H1 (cell line): ENCODE measurements at regions not wholly inside any gene's neighbourhood (a gene's known extent, or its start where the extent isn't known, plus 50 kb on each side); places are given as distances from the start of the nearest gene placed in this dataset.

Source experiments
- CTCF ChIA-PET: fragments of 300-600 bp; sonication (Branson Sonifier 250); formaldehyde crosslinking; loops from one replicate; lab custom pipeline; 2021; ENCODE audit not compliant: partially characterized antibody; lab: Charles Lee
- POLR2A ChIA-PET: fragments of 300-600 bp; sonication (Branson Sonifier 250); formaldehyde crosslinking; loops from one replicate; lab custom pipeline; 2021; ENCODE audit warnings: inconsistent platforms; ENCODE audit not compliant: partially characterized antibody; lab: Charles Lee
- DNase-seq, 2 experiments: peaks; one replicate each; pipeline versions ENCODE4 v3.0.0 to v3.0.0-alpha.2; 2010 to 2022; ENCODE audit warnings: low spot score in 2 of 2, low read depth in 1 of 2, mixed read lengths in 1 of 2
- FAIRE-seq: peaks from 2 replicates; lab custom pipeline; 2011; peaks lifted over from hg19 to GRCh38; lab: Jason Lieb, UNC
- H2AFZ ChIP-seq: 2 replicates; pipeline ENCODE4 v1.8.1; 2012; ENCODE audit warnings: low read length, inconsistent platforms
- H2AK5ac ChIP-seq: 2 replicates; pipeline ENCODE4 v1.6.1; 2013; ENCODE audit warnings: low read depth, low read length
- H2BK120ac ChIP-seq: replicated peaks from 2 replicates; pipeline ENCODE3; 2013; ENCODE audit warnings: low read depth, low read length, inconsistent platforms
- H2BK12ac ChIP-seq: 2 replicates; pipeline ENCODE4 v1.6.1; 2013; ENCODE audit warnings: low read depth, low read length
- H2BK15ac ChIP-seq: 2 replicates; pipeline ENCODE4 v1.6.1; 2013; ENCODE audit warnings: low read length
- H2BK20ac ChIP-seq: 2 replicates; pipeline ENCODE4 v1.6.1; 2013; ENCODE audit warnings: low read length
- H2BK5ac ChIP-seq: 2 replicates; pipeline ENCODE4 v1.6.1; 2013; ENCODE audit warnings: low read depth, low read length
- H3K14ac ChIP-seq: 2 replicates; pipeline ENCODE4 v1.6.1; 2013; ENCODE audit warnings: inconsistent platforms; ENCODE audit not compliant: insufficient read length
- H3K18ac ChIP-seq: 2 replicates; pipeline ENCODE4 v1.6.1; 2013; ENCODE audit warnings: low read length; ENCODE audit errors: extremely low read depth
- H3K23ac ChIP-seq: 2 replicates; pipeline ENCODE4 v1.6.1; 2013; ENCODE audit warnings: inconsistent platforms; ENCODE audit not compliant: insufficient read length
- H3K23me2 ChIP-seq: 2 replicates; pipeline ENCODE4 v1.6.1; 2013; ENCODE audit warnings: low read depth, low read length
- H3K27ac ChIP-seq: 2 replicates; pipeline ENCODE4 v1.6.1; 2011; ENCODE audit warnings: low read depth, low read length, inconsistent platforms
- H3K27me3 ChIP-seq, 4 experiments: replicated peaks in 1 of 4; 1 replicate in 1 of 4; 2 replicates in 3 of 4; pipeline versions ENCODE4 v1.6.1 to v1.8.1; 2011 to 2013; ENCODE audit warnings: low read length in 3 of 4, mild to moderate bottlenecking in 3 of 4, inconsistent platforms in 2 of 4, mixed read lengths in 2 of 4, moderate library complexity in 1 of 4; ENCODE audit not compliant: control insufficient read depth in 3 of 4, insufficient read depth in 3 of 4; ENCODE audit errors: extremely low read depth in 1 of 4
- H3K36me3 ChIP-seq, 4 experiments: 2 replicates each; pipeline versions ENCODE4 v1.6.1 to v1.8.1; 2011 to 2013; ENCODE audit warnings: mild to moderate bottlenecking in 4 of 4, low read length in 3 of 4, moderate library complexity in 2 of 4, control low read depth in 1 of 4, inconsistent platforms in 1 of 4; ENCODE audit not compliant: insufficient read depth in 4 of 4, control insufficient read depth in 2 of 4
- H3K4ac ChIP-seq: replicated peaks from 2 replicates; pipeline ENCODE3; 2013; ENCODE audit warnings: low read length, low read depth, mixed read lengths, inconsistent platforms; ENCODE audit not compliant: insufficient read length
- H3K4me1 ChIP-seq, 4 experiments: replicated peaks in 1 of 4; 1 replicate in 1 of 4; 2 replicates in 3 of 4; pipeline versions ENCODE4 v1.6.1 to v1.8.1; 2011 to 2013; ENCODE audit warnings: low read length in 3 of 4, inconsistent platforms in 2 of 4, mixed read lengths in 1 of 4; ENCODE audit not compliant: insufficient read depth in 4 of 4, control insufficient read depth in 3 of 4
- H3K4me2 ChIP-seq, 2 experiments: 2 replicates each; pipeline versions ENCODE4 v1.6.1 to v1.8.1; 2011 to 2013; ENCODE audit warnings: low read depth in 2 of 2, low read length in 2 of 2, control low read depth in 1 of 2, inconsistent platforms in 1 of 2, mild to moderate bottlenecking in 1 of 2; ENCODE audit not compliant: insufficient read depth in 1 of 2
- H3K4me3 ChIP-seq, 4 experiments: fragments of 200-600, 300-600 bp in 1 of 4; sonication (generic), shearing (Covaris generic), sonication (Bioruptor Twin) in 1 of 4; 2 replicates each; pipeline versions ENCODE4 v1.5.1 to v1.8.1; 2011 to 2016; ENCODE audit warnings: low read length in 4 of 4, low read depth in 3 of 4, control low read depth in 2 of 4, inconsistent platforms in 2 of 4, mild to moderate bottlenecking in 2 of 4, mixed read lengths in 1 of 4, moderate library complexity in 1 of 4; ENCODE audit not compliant: insufficient read depth in 2 of 4; ENCODE audit errors: extremely low read depth in 1 of 4
- H3K56ac ChIP-seq: replicated peaks from 2 replicates; pipeline ENCODE3; 2013; ENCODE audit warnings: low read depth, mild to moderate bottlenecking, mixed read lengths, low read length, inconsistent platforms; ENCODE audit not compliant: insufficient read length
- H3K79me1 ChIP-seq: 2 replicates; pipeline ENCODE4 v1.6.1; 2013; ENCODE audit warnings: low read depth, low read length, control low read depth
- H3K79me2 ChIP-seq, 2 experiments: 2 replicates each; pipeline versions ENCODE4 v1.6.1 to v1.8.1; 2012 to 2013; ENCODE audit warnings: low read length in 2 of 2, mild to moderate bottlenecking in 2 of 2, inconsistent platforms in 1 of 2; ENCODE audit not compliant: insufficient read depth in 2 of 2, control insufficient read depth in 1 of 2
- H3K9ac ChIP-seq, 4 experiments: replicated peaks in 1 of 4; 1 replicate in 1 of 4; 2 replicates in 3 of 4; pipeline versions ENCODE4 v1.6.1 to v1.8.1; 2011 to 2013; ENCODE audit warnings: low read depth in 3 of 4, low read length in 3 of 4, control low read depth in 2 of 4, mild to moderate bottlenecking in 2 of 4, moderate library complexity in 2 of 4, inconsistent platforms in 1 of 4; ENCODE audit errors: extremely low read depth in 1 of 4
- H3K9me3 ChIP-seq, 2 experiments: 2 replicates each; pipeline versions ENCODE4 v1.6.1 to v1.8.1; 2012 to 2013; ENCODE audit warnings: mild to moderate bottlenecking in 2 of 2, moderate library complexity in 2 of 2, control low read depth in 1 of 2, inconsistent platforms in 1 of 2, low read depth in 1 of 2, low read length in 1 of 2, mixed read lengths in 1 of 2; ENCODE audit not compliant: insufficient read depth in 2 of 2
- H4K20me1 ChIP-seq, 2 experiments: replicated peaks in 1 of 2; 2 replicates each; pipeline versions ENCODE3 to v1.8.1; 2011 to 2013; ENCODE audit warnings: inconsistent platforms in 2 of 2, low read length in 2 of 2, mild to moderate bottlenecking in 1 of 2; ENCODE audit not compliant: insufficient read depth in 2 of 2, control insufficient read depth in 1 of 2
- H4K5ac ChIP-seq: 2 replicates; pipeline ENCODE4 v1.6.1; 2013; ENCODE audit warnings: low read length, low read depth, mixed read lengths, inconsistent platforms; ENCODE audit not compliant: insufficient read length
- H4K8ac ChIP-seq: 2 replicates; pipeline ENCODE4 v1.8.0; 2013; ENCODE audit warnings: mild to moderate bottlenecking, moderate library complexity, low read length, inconsistent platforms; ENCODE audit not compliant: insufficient read depth; ENCODE audit errors: extremely low read depth
- H4K91ac ChIP-seq: replicated peaks from 2 replicates; pipeline ENCODE3; 2013; ENCODE audit warnings: low read length, mixed read lengths, inconsistent platforms; ENCODE audit not compliant: insufficient read length
- BACH1 ChIP-seq: IDR thresholded peaks from 2 replicates; pipeline ENCODE4 v1.6.1; 2012; ENCODE audit warnings: low read length, improper control_type of control experiment
- CHD1 ChIP-seq: IDR thresholded peaks from 2 replicates; pipeline ENCODE4 v1.6.1; 2012; ENCODE audit warnings: low read depth, low read length, improper control_type of control experiment
- CTBP2 ChIP-seq: IDR thresholded peaks from 2 replicates; pipeline ENCODE4 v1.7.0; 2011; ENCODE audit warnings: borderline replicate concordance, mild to moderate bottlenecking, moderate library complexity, mixed read lengths, low read length; ENCODE audit not compliant: insufficient read depth, insufficient read length
- EZH2 ChIP-seq: fragments of 200-600 bp; sonication (generic); IDR thresholded peaks from 2 replicates; pipeline ENCODE4 v1.7.1; 2012; ENCODE audit warnings: low read depth, mild to moderate bottlenecking, moderate library complexity, low read length, inconsistent platforms; ENCODE audit not compliant: severe bottlenecking
- GABPA ChIP-seq: IDR thresholded peaks from 2 replicates; pipeline ENCODE4 v1.6.1; 2011; ENCODE audit warnings: mild to moderate bottlenecking, low read length, moderate library complexity, borderline replicate concordance; ENCODE audit not compliant: insufficient read depth
- HDAC6 ChIP-seq: IDR thresholded peaks from one replicate; pipeline ENCODE4 v1.7.1; 2012; ENCODE audit warnings: low read depth, mild to moderate bottlenecking, inconsistent platforms, low read length, moderate library complexity
- JUN ChIP-seq: IDR thresholded peaks from 2 replicates; pipeline ENCODE4 v1.6.1; 2011; ENCODE audit warnings: low read depth, mild to moderate bottlenecking, improper control_type of control experiment, low read length
- KDM1A ChIP-seq: fragments of 200-600, 300-600 bp; sonication (generic); IDR thresholded peaks from 2 replicates; pipeline ENCODE4 v1.7.1; 2016; ENCODE audit warnings: mild to moderate bottlenecking, low read length, borderline replicate concordance
- RBBP5 ChIP-seq: IDR thresholded peaks from 2 replicates; pipeline ENCODE4 v1.7.1; 2012; ENCODE audit warnings: low read depth, mild to moderate bottlenecking, inconsistent platforms, low read length, moderate library complexity, borderline replicate concordance
- SIN3A ChIP-seq, 2 experiments: IDR thresholded peaks in 1 of 2; conservative IDR thresholded peaks in 1 of 2; 2 replicates each; pipeline ENCODE4 v1.6.1; 2011 to 2012; ENCODE audit warnings: low read length in 2 of 2, improper control_type of control experiment in 1 of 2, low read depth in 1 of 2, mild to moderate bottlenecking in 1 of 2
- SP4 ChIP-seq: IDR thresholded peaks from 2 replicates; pipeline ENCODE4 v1.6.1; 2012; ENCODE audit warnings: low read length, inconsistent platforms
- SRF ChIP-seq: IDR thresholded peaks from 2 replicates; pipeline ENCODE4 v1.6.1; 2011; ENCODE audit warnings: mild to moderate bottlenecking, low read depth, low read length, moderate library complexity
- ZNF274 ChIP-seq: IDR thresholded peaks from 2 replicates; pipeline ENCODE4 v1.7.0; 2012; ENCODE audit warnings: low read length, borderline replicate concordance; ENCODE audit errors: extremely low read depth
- WGBS, 2 experiments: shearing (Covaris generic) in 1 of 2; methylation state at CpG; one replicate each; pipeline versions ENCODE4 v1.1.6 to v1.1.7; 2013 to 2015; ENCODE audit warnings: low lambda C conversion rate in 2 of 2, mixed read lengths in 2 of 2, inconsistent platforms in 1 of 2, low coverage in 1 of 2, missing lambda C conversion rate in 1 of 2; ENCODE audit not compliant: insufficient replicate concordance in 2 of 2, insufficient coverage in 1 of 2, insufficient read length in 1 of 2; ENCODE audit errors: extremely low coverage in 1 of 2, missing lambda C conversion rate in 1 of 2; 5-methylcytosine and 5-hydroxymethylcytosine counted together
- TF ChIP-seq, protein P1 (sequence below): IDR thresholded peaks from 2 replicates; pipeline ENCODE4 v1.6.1; 2011; ENCODE audit warnings: low read length, improper control_type of control experiment

DNA sequence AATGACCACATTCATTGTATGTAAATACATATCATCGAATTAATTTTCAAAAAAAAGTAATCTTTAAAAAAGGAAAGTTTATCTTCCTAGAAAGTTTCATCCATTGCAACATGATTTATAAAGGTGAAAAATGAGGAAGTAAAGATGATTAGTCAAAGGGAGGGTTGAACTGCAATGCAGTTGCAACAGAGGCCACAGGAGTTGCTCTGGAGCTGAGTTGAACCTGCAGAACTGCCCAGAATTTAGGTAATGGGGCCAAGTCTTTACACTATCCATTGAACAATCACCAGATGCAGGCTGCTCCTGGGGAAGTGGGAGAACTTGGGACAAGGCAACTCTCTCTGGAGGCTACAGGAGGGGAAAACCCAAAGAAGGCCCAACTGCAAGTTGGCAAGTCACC, 390.7 kb downstream of the METTL4 start:
- Histone ChIP-seq H3K36me3 (no peaks in the 10 kb centered on the region; a peak in 2 of 8 replicates), H4K5ac (no peak overlapping the region), H2AK5ac (no peak overlapping the region), H3K27me3 (no peaks in the 10 kb centered on the region), H2AFZ (no peak overlapping the region), H4K8ac (no peak overlapping the region), H3K56ac (no peak overlapping the region), H3K4ac (no peak overlapping the region), H3K79me1 (no peaks in the 10 kb centered on the region), H3K4me3 (no peak overlapping the region), H3K4me1 (no peaks in the 10 kb centered on the region), H3K27ac (no peak overlapping the region), H3K79me2 (no peaks in the 10 kb centered on the region), H2BK15ac (no peak overlapping the region), H2BK12ac (no peak overlapping the region), H3K9me3 (no peaks in the 10 kb centered on the region), H3K14ac (no peak overlapping the region), H2BK5ac (no peak overlapping the region), H2BK120ac (no peak overlapping the region), H3K23me2 (no peaks in the 10 kb centered on the region), H3K23ac (no peak overlapping the region), H3K9ac (no peak overlapping the region), H4K91ac (no peak overlapping the region), H4K20me1 (no peaks in the 10 kb centered on the region), H3K18ac (no peak overlapping the region), H2BK20ac (no peak overlapping the region), H3K4me2 (no peak overlapping the region)
- POLR2A ChIA-PET, result no interaction called here
- FAIRE-seq (no peak), DNase-seq (no peak)
- CTCF ChIA-PET, result interaction anchor here (0.7 kb wide), 1 partner anchor 270 kb away, joined by 3 read pairs; no protein-coding TSS in a partner anchor
- WGBS, 2 experiments, result 78% methylated on average over 1 of the region's 1 CpG; no CpG with 5 or more reads in 1 of the 2 experiments
- TF ChIP-seq SIN3A (conservative IDR thresholded peaks at IDR 0.05 in 1 of 2, IDR thresholded peaks at IDR 0.05 in 1 of 2; ENCODE audit: low read depth in 1 of 2, low read length in 2 of 2) (no peak), KDM1A (no peak), RBBP5 (no peak), ZNF274 (no peak), HDAC6 (no peak), SP4 (no peak), SRF (no peak), BACH1 (no peak), EZH2 (no peak), GABPA (no peak), CHD1 (no peak), CTBP2 (no peak), JUN (no peak)
- TF ChIP-seq, protein P1, sequence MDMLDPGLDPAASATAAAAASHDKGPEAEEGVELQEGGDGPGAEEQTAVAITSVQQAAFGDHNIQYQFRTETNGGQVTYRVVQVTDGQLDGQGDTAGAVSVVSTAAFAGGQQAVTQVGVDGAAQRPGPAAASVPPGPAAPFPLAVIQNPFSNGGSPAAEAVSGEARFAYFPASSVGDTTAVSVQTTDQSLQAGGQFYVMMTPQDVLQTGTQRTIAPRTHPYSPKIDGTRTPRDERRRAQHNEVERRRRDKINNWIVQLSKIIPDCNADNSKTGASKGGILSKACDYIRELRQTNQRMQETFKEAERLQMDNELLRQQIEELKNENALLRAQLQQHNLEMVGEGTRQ, result no peak
